ENCODE measurements at regions not wholly inside any gene's neighbourhood (a gene's known extent, or its start where the extent isn't known, plus 50 kb on each side); places are given as distances from the start of the nearest gene placed in this dataset.

GRCh38 chr10:89980166-89980565 lies 278.8 kb downstream of the KIF20B start:
- TF ChIP-seq CTCF (IDR thresholded peaks at IDR 0.05) (no peak), EZH2 (IDR thresholded peaks at IDR 0.05; ENCODE audit: borderline replicate concordance, insufficient read depth, low read depth, low read length, poor library complexity, severe bottlenecking) (no peak)

Data from B cell (primary cell).